Hippocampal formation (tissue), 2 donors: ENCODE measurements at regions not wholly inside any gene's neighbourhood (a gene's known extent, or its start where the extent isn't known, plus 50 kb on each side); places are given as distances from the start of the nearest gene placed in this dataset.

ENCODE experiments used
- DNase-seq, 2 donors: peaks; one replicate each; lab custom pipeline; 2025; lab: John Stamatoyannopoulos, UW

DNA sequence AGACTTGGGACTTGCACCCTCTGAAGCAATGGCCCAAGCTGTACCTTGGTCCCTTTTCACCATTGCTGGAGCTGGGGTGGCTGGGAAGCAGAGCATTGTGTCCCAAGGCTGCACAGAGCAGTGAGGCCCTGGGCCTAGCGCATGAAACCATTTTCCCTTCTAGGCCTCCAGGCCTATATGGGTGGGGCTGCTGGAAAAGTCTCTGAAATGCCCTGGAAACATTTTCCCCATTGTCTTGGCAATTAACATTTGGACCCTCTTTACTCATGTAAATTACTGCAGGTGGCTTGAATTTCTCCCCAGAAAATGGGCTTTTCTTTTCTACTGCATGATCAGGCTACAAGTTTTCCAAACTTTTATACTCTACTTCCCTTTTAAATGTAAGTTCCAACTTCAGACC lies 510.5 kb downstream of the SLITRK6 start:
- DNase-seq: no peak

DNA sequence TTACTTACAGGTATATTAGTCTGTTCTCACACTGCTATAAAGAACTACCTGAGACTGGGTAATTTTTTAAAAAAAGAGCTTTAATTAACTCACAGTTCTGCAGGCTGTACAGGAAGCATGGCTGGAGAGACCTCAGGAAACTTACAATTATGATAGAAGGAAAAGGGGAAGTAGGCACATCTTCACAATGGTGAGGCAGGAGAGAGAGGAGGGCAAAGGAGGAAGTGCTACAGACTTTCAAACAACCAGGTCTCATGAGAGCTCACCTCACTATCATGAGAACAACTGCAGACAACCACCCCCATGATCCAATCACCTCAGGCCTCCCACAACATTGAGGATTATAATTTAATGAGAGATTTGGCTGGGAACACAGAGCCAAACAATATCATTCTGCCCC lies 511.7 kb downstream of the SLITRK6 start:
- DNase-seq: no peak

GRCh38 chr13:85286081-85286480 lies 513.1 kb downstream of the SLITRK6 start:
- DNase-seq: no peak

GRCh38 chr13:85284349-85284748 lies 514.9 kb downstream of the SLITRK6 start:
- no peak for DNase-seq

DNA sequence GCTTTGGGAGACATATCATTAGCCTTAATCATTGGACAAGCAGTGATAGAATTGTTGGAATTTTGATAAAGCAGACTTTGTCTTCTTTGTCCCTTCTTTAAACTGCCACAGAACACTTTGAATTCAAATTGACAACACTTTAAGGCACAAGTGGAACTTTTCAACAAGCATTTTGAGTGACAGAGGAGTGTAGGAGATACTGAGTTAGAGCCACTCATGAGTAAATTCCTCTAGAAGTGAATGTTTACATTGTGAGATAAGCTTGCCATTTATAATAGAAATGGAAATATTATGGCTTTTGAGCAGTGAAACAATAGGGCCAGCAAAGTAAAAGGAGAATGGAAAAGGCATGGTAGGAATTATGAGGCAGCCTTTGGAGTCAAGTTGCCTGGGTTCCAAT lies 515.8 kb downstream of the SLITRK6 start:
- DNase-seq: no peak

- no peak for DNase-seq
These were observed 516.3 kb downstream of the SLITRK6 start for GRCh38 chr13:85282876-85283275.

DNA sequence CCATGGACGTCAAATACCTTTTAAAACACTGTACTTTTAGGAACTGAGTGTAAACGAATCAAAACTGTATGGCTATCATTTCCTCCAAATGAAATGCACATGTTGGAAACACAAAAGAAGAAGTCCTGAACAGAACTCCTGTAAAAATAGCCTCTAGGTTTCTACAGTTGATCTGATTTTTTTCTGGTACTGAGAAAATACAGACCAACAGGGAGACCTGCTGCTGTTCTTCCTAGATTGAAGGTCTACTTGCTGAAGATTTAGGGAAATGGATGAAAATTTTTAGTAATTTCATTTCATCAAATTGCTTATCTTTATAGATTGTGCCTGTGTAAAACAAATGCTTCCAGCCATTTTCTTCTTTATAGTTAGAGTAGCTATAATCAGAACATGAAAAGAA lies 520.4 kb downstream of the SLITRK6 start:
- DNase-seq: no peak

- DNase-seq: no peak
These were observed 521.5 kb downstream of the SLITRK6 start for GRCh38 chr13:85277748-85278147.

GRCh38 chr13:85266771-85267170 lies 532.4 kb downstream of the SLITRK6 start:
- no peak for DNase-seq

- no peak for DNase-seq
These were observed 532.9 kb downstream of the SLITRK6 start for GRCh38 chr13:85266331-85266730.

GRCh38 chr13:85265296-85265695 lies 533.9 kb downstream of the SLITRK6 start:
- DNase-seq: no peak

GRCh38 chr13:85262499-85262898 lies 536.7 kb downstream of the SLITRK6 start:
- DNase-seq: no peak

DNA sequence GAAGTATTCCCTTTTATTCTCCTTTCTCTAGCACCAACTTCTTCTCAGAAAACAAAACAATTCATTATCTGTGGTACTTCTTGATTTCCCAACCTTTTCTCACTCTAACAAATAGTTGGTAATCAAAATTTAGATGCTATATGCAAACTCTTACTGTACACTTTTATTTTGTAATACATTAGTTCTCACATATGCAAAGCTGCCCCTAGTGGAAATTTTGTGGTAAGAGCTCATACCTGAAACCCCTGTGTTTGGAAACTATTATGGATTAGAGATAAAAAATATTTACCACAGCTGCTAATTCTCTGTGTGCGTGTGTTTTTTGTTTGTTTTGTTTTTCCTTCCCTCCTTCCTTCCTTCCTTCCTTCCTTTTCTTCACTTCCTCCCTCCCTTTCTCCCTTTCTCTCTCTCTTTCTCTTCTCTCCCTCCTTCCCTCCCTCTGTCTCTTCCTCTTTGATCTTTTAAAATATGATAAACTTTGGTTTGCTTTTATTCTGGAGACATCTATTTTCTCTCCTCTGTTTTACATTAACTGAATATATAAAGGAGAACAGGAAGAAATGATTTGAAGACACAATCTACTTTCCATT lies 537.4 kb downstream of the SLITRK6 start:
- no peak for DNase-seq

DNA sequence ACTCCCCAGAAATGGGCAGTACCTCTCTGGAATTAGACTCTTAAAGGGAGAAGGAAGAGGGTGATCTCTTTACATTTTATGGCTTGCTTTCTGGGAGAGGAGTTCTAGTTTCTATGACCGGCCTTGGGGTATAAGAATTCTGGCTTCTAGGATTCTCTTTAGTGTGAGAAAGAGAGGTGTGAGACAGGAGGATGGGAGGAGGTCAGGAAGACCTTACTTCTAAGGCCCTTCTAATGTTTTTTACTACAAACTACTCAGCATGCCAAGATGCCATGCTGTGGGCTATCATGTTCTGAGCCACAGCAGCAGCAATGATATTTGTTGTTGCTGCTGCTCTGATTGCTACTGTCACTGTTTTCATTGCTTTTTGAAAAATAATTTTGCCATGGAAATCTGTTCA lies 538.3 kb downstream of the SLITRK6 start:
- DNase-seq: no peak

DNA sequence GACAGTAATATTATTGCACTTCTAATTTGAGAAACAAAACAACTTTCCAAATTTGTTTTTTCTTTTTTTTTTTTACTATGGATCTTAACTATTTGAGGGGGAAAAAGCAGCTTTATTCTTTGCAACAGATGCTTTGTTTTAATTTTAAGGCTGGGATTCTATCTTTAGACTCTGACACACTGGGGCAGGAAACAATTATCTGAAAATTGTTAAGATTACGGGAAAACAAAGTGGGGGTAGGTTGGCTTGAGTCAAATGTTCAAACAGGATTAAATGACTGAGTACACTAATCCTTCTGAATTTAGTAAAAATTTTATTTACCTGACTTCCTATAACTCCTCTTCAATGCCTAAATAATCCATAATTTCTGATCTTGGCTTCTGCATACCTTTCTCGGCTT lies 543.2 kb downstream of the SLITRK6 start:
- DNase-seq: no peak

DNA sequence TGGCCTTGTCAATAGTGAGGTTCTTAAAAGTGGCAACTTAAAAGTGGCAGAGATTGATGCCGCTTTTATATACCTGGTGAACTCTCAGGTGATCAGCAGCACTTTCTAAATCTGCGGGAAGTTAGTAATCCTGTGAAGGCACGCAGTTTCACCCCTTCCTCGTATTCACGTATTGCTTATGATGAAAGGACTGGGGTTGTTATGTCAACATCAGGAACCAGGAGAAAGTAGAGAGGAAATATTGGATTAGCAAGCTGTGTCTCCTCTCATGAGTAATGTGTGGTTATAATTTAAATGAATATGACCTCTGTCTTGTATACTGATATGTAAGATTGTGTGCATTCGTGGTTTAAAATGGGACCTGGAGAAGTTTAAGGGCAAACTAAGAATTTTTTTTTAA lies 544.6 kb downstream of the SLITRK6 start:
- no peak for DNase-seq

DNA sequence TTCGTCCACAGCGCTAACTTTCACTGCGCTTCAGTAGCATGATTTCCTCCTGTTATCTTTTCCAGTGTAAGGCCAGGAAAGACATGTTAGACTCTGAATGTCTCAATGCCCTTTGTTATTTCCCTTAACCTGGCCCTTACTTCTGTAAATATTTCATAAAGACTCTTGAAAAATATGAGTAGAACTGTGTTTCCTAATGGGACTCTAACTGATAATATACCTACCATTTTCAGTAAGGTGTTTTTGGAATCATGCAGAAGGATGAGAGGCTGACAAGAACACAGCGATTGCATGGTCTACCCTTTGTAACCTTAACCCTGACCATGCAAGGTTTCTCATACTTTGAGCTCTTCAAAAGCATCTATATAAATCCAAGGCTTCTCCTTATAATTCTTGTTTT lies 550.1 kb downstream of the SLITRK6 start:
- no peak for DNase-seq

GRCh38 chr13:85247780-85248179 lies 551.4 kb downstream of the SLITRK6 start:
- no peak for DNase-seq

DNA sequence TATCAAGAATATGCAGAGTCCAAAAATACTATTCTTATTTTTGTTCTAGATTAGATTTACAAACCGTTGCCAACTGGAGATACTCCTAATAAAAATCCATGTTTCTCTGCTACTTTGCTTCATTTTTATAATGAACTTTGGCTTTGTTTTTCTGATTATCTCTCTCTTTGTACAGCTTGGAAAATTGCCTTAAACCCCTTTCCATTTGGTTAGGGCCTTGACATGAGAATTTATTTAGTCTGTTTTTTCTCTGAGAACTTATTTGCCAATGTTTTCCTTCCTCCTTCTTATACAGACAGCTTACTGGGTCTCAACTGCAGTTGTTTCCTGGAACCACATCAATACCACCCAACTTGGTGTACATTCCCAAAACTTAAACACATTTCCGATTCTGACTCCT lies 555.4 kb downstream of the SLITRK6 start:
- no peak for DNase-seq

DNA sequence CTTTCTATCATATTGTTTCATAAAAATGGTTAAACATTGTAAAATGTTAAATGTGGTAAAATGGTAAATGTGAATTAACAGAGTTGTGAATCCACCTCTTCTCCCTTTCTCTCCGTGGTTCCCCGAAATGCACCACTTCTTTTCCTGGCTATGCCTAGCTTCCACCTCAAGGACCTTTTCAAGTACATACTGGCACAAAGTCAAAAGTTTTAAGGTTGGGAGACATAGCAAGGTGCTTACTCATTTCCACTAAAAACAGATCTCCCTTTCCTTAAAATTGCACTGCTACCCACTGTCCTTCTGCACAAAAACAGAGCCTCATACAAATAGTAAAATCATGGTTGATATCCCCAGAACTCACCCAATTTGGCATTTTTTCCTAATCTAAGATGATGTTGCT lies 558.2 kb downstream of the SLITRK6 start:
- DNase-seq: no peak

GRCh38 chr13:85236413-85236812 lies 562.8 kb downstream of the SLITRK6 start:
- no peak for DNase-seq

- DNase-seq: no peak
These were observed 568.5 kb downstream of the SLITRK6 start for GRCh38 chr13:85230691-85231093.

DNA sequence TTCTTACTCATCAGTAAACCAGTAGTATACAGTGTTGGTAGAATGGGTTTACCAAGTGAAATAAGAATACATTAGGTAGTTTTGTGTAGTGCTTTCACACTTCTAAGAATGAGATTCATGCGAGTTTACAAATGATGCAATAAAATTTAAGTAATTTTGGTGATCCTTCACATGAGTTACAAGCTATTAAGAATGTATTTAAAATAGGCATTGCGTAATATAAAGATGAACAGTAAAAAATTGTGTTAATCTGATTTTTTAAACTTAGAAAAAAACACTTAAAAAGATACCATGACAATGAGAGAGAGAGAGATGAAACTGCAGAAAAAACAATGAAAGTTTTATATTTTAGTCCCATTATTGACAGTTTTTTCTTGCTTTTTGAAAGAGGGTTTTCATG lies 570.5 kb downstream of the SLITRK6 start:
- DNase-seq: no peak

- DNase-seq: no peak
These were observed 575.1 kb downstream of the SLITRK6 start for GRCh38 chr13:85223883-85224656.
